GM12873 (cell line): ENCODE measurements at regions not wholly inside any gene's neighbourhood (a gene's known extent, or its start where the extent isn't known, plus 50 kb on each side); places are given as distances from the start of the nearest gene placed in this dataset.

Source experiments
- TF ChIP-seq, protein P1 (sequence below): IDR thresholded peaks from 2 replicates; pipeline ENCODE4 v1.5.1; 2012; ENCODE audit warnings: low read depth, mild to moderate bottlenecking, moderate library complexity, low read length, control low read depth; ENCODE audit not compliant: insufficient read depth; ENCODE audit errors: missing control alignments

DNA sequence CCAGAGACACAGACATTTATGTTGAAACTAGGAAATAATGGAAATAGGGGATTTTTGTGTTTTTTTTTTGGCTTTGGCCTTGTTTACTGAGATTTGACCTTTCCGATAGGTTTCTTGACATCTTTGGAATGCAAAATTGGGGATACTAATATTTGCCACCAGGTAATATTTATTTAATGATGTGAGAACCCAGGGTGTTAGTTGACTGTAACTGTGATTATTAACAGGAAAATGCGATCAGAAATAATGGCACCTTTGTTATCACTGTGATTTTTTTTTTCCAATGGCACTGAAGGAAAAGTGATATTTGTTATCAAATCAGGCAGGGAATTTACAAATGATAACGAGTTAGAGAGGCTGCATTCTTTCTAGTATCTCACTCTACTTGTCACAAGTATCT is 330.5 kb downstream of the SOX4 start:
- TF ChIP-seq, protein P1, sequence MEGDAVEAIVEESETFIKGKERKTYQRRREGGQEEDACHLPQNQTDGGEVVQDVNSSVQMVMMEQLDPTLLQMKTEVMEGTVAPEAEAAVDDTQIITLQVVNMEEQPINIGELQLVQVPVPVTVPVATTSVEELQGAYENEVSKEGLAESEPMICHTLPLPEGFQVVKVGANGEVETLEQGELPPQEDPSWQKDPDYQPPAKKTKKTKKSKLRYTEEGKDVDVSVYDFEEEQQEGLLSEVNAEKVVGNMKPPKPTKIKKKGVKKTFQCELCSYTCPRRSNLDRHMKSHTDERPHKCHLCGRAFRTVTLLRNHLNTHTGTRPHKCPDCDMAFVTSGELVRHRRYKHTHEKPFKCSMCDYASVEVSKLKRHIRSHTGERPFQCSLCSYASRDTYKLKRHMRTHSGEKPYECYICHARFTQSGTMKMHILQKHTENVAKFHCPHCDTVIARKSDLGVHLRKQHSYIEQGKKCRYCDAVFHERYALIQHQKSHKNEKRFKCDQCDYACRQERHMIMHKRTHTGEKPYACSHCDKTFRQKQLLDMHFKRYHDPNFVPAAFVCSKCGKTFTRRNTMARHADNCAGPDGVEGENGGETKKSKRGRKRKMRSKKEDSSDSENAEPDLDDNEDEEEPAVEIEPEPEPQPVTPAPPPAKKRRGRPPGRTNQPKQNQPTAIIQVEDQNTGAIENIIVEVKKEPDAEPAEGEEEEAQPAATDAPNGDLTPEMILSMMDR, result no peak

DNA sequence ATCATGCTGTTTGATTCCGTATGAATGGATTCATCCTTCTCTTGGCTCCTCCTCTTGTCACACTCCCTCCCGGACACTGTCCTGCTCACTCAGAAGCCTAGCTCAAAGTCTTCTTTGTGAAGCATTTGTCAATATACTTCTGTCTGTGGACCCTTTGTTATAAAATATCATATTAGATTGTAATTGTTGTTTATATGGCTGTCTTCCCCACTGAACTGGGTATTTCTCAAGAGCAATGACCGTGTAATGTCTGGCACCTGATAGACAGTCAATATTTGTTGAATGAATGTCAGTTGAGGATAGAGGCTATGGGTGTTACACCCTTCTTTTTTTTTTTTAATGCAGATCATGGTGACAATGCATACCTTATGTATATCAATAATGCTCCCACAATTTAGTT is 335.3 kb downstream of the SOX4 start:
- TF ChIP-seq, protein P1, result no peak

DNA sequence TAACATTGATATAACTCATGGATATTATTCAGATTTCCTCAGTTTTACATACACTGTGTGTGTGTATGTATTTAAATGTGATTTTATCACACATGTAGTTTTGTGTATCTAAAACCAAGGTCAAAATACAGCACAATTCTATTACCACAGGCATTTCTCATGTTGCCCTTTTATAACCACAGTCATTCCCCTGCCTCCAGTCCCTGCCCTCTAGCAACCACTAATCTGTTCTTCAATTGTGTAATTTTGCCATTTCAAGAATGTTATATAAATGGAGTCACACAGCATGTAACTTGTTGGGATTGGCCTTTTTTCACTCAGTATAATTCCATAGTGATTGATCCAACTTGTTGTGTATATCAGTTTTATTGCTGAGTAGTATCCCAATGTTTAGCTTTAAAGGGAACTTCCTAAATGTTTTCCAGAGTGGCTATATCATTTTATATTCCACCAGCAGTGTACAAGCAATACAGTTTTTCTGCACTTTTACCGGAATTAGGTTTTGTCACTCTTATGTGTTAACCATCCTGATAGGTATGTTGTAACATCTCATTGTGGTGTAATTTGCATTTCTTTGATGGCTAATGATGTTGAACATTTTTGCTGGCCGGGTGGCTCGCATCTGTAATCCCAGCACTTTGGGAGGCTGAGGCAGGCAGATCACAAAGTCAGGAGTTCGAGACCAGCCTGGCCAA is 338.2 kb downstream of the SOX4 start:
- TF ChIP-seq, protein P1, result no peak

DNA sequence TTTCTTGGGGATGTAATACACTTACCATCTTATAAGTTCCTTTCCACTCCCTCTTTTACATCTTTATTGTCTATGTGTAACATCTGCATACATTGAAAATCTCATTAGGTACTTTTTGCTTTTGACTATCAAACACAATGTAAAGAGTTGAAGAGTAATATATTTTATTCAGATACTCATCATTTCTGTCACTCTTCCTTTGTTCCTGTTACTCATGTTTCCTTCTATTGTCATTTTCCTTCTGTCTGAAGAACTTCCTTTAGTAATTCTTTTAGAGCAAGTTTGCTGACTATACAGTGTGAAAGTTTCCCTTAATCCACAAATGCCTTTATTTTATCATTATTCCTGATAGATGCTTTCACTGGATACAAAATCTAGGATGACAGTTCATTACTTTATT is 339.8 kb downstream of the SOX4 start:
- TF ChIP-seq, protein P1, result no peak

DNA sequence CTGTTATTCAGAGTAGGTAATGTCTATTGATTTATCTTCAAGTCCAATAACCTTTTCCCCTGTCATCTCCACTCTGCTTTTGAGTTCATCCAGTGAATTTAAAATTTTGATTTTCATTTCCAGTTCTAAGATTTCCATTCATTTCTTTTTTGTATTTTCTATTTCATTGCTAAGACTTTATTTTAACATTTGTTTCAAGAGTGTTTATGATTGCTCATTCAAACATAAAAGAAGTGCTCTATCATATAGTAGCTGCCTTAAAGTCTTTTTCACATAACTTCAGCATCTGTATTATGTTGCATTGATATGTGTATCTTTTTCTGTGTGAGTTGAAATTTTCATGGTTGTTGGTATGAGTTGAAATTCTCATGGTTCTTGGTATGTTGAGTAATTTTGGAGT is 341.6 kb downstream of the SOX4 start:
- TF ChIP-seq, protein P1, result no peak

DNA sequence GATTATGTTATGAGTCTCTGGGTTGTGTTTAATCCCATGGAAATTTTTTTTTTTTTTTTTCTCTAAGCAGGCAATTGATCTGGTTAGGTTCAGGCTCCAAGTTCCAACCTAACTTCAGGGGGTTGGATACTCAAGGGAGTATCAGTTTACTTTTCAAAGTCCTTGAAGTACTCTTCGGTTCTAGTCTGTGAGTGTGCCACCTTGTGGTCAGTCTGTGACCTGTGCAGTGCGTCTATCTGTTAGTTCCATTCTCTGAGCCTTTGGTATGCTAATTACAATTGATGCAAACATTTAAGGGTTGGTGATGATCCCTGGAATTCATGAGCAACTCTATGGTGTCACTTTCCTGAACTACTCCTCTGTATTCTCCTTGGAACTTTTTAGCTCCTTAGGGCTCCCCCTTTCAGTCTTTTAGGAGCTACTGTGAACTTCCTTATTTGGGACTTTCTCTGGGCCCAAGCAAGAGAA is 342.0 kb downstream of the SOX4 start:
- TF ChIP-seq, protein P1, result peak; percentile 71

DNA sequence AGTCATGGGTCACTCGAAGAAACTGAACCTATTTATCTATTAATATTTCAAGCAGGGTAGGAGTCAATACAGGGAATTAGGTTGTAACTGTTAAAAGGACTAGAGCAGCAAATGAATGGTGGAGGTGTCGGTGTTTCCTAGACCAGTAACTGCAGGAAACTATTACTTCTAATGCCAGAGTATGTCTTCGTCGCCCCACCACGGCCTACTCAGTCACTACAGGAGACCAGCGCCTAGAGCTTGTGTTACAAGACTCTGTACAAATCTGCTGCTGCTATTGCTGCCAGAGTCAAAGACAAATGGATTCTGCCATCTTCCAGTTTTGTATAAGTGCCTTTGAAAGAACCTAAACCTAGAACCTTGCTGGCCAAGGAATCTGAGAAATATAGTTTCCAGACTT is 343.9 kb downstream of the SOX4 start:
- TF ChIP-seq, protein P1, result no peak

DNA sequence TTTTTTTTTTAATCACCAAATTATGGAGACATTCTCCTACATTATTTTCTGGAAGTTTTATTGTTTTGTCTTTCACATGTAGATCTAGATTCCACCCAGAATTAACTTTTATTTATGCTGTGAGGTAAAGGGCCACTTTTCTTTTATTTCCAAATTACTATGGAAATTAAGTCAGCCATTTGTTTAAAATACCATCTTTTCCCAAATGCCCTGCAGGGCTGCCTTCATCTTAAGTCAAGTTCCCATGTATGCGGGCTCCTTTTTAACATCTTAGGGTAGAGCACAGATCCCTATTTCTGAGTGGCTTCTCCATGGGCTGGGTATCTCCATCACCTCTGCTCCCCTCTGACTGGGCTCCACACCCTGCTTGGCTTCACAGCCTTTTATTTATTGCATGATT is 348.4 kb downstream of the SOX4 start:
- TF ChIP-seq, protein P1, result no peak
